ENCODE measurements at regions not wholly inside any gene's neighbourhood (a gene's known extent, or its start where the extent isn't known, plus 50 kb on each side); places are given as distances from the start of the nearest gene placed in this dataset.
"Not testable (repeated sequence)": the region's sequence is repeated elsewhere in the genome, so short reads cannot be mapped to it uniquely, and the experiment has no call there.

- DNase-seq (ENCODE audit: low read depth in 2 of 3, low spot score in 2 of 3), result no peak
Measured at GRCh38 chrX:125193921-125194320, 125.8 kb upstream of the TEX13C start.

- no peak for DNase-seq (ENCODE audit: low read depth in 2 of 3, low spot score in 2 of 3)
Measured at GRCh38 chrX:125198546-125198945, 121.1 kb upstream of the TEX13C start.

- peak in 1 of 3 donors; percentile 11 for DNase-seq (ENCODE audit: low read depth in 2 of 3, low spot score in 2 of 3)
Measured at GRCh38 chrX:125202591-125203248, 117.0 kb upstream of the TEX13C start.

- peak in 1 of 3 donors; percentile 8 for DNase-seq (ENCODE audit: low read depth in 2 of 3, low spot score in 2 of 3)
Measured at GRCh38 chrX:125203365-125203736, 116.3 kb upstream of the TEX13C start.

- peak in 1 of 3 donors; percentile 14 for DNase-seq (ENCODE audit: low read depth in 2 of 3, low spot score in 2 of 3)
Measured at GRCh38 chrX:125203737-125204578, 115.7 kb upstream of the TEX13C start.

GRCh38 chrX:125204681-125205132 lies 115.0 kb upstream of the TEX13C start:
- peak in 1 of 3 donors; percentile 31 for DNase-seq (ENCODE audit: low read depth in 2 of 3, low spot score in 2 of 3)

- peak in 1 of 3 donors; percentile 18 for DNase-seq (ENCODE audit: low read depth in 2 of 3, low spot score in 2 of 3)
Measured at GRCh38 chrX:125205133-125205917, 114.3 kb upstream of the TEX13C start.

- no peak for DNase-seq (ENCODE audit: low read depth in 2 of 3, low spot score in 2 of 3)
Measured at GRCh38 chrX:125205918-125206665, 113.6 kb upstream of the TEX13C start.

- DNase-seq (ENCODE audit: low read depth in 2 of 3, low spot score in 2 of 3), result no peak
Measured at GRCh38 chrX:125210146-125210545, 109.5 kb upstream of the TEX13C start.

GRCh38 chrX:125219852-125220251 lies 99.8 kb upstream of the TEX13C start:
- no peak for DNase-seq (ENCODE audit: low read depth in 2 of 3, low spot score in 2 of 3)

- DNase-seq (ENCODE audit: low read depth in 2 of 3, low spot score in 2 of 3), result no peak
Measured at GRCh38 chrX:125236955-125237354, 82.7 kb upstream of the TEX13C start.

- no peak for DNase-seq (ENCODE audit: low read depth in 2 of 3, low spot score in 2 of 3)
Measured at GRCh38 chrX:125248931-125249330, 70.7 kb upstream of the TEX13C start.

- not testable (repeated sequence) for DNase-seq (ENCODE audit: low read depth in 2 of 3, low spot score in 2 of 3)
Measured at GRCh38 chrX:125255759-125256158, 63.9 kb upstream of the TEX13C start.

- no peak for DNase-seq (ENCODE audit: low read depth in 2 of 3, low spot score in 2 of 3)
Measured at GRCh38 chrX:125262836-125263235, 56.8 kb upstream of the TEX13C start.

GRCh38 chrX:125266153-125266660 lies 53.5 kb upstream of the TEX13C start:
- no peak for DNase-seq (ENCODE audit: low read depth in 2 of 3, low spot score in 2 of 3)

Data from hematopoietic multipotent progenitor cell (in vitro differentiated cells).